ENCODE measurements at regions not wholly inside any gene's neighbourhood (a gene's known extent, or its start where the extent isn't known, plus 50 kb on each side); places are given as distances from the start of the nearest gene placed in this dataset.
"Not testable (repeated sequence)": the region's sequence is repeated elsewhere in the genome, so short reads cannot be mapped to it uniquely, and the experiment has no call there.

DNA sequence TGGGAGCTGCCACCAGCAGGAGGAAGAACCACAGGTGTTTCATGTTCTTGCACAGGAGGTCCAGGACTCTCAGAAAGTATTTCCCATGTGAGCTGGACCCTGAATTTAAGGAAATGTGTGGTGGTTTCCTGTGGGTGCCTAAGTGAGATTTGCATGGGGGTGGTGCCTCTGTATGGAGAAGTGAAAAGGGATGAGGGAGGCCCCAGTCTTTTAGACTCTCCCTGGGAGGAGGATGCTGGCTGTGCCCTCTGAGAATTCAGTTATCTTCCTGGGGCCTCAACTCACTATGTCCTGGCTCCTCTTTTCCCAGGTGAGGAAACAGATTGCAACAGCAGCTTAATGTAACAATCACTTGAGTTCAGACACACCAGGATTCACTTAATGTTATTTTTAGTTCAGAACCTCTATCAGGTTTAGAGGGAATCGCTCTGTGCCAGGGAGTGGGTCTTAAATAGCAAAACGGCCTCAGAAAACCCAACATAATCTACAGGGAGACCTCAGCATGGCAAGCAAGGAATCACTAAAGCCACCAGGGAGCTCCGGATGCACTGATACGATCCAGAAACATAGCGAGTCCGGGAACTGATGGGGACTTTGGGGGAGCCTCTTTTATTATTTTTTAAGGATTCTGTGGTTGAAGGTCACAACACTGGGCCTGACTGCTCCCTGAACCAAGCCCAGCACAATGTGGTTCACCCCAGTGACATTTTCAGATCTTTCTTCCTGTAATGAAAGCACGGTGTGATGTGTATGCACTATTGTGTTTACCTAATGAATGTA, 823.5 kb downstream of the TMEM121 start:
- not testable (repeated sequence) for DNase-seq

DNA sequence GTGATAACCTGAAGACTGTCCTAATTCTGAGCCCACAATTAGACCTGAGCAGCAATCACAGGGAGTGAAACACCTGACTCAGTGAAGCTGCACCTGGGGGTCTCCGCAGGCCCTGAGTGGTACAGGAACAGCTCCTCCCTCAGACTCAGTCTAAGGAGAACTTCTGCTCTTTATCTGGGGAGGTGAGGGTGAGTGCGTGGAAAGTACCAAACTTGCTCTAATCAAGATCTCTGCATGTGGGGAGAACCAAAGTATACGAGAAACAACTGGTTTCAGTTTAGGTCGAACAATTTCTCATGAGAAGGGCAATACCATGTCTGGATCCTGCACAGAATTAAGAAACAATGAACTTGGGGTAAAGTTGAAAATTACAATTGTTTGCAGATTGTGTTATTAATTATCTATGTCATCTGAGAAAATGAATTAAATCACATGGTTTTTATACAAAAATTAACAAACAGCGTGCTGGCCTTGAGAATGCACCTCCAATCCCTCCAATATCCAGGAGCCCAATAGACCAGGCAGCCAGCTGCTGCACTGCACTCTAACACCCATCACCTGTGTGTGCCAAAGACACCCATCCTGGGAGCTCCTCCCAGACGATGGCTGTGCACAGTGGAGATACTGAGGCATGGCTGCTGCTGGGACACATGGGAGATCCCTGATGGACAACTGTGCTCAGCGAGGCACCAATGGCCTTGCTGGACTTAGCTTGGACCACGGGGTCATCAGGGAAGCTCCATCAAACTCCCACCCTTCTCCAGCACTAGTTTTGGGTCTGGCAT, 828.8 kb downstream of the TMEM121 start:
- DNase-seq = not testable (repeated sequence)

- not testable (repeated sequence) for DNase-seq
These were observed 829.7 kb downstream of the TMEM121 start for GRCh38 chr14:106355881-106356642.

GRCh38 chr14:106356643-106356930, 830.2 kb downstream of the TMEM121 start:
- not testable (repeated sequence) for DNase-seq

DNA sequence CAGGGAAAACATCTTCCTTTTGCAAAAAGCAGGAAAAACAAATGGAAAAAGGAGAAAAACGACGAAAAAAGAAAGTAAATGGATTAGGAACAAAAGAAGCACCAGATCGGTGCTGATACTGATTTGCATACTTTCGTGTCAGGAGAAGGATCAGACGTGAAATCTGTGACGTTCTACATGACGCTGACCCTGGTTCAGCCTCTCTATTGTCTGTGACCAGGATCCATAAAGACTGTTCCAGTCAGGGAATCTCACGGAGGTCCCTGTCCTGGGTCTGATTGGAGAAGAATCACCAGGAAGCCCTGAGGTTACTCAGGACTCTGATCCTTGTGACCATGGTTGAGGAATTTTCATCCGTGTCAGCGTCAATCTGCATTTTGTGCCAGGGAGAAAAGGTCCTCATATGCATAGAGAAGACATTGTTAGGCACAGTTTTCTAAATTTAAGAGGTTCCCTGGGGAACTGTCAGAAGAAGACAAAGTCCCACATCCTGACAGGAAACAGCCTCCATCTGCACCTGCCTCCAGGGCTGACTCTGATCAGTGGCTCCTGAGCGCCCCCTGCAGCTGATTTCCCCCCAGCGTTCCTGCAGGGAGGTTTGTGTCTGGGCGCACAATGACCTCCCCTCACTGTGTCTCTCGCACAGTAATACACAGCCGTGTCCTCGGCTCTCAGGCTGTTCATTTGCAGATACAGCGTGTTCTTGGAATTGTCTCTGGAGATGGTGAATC, 832.9 kb downstream of the TMEM121 start:
- DNase-seq = not testable (repeated sequence)

- not testable (repeated sequence) for DNase-seq
These were observed 839.0 kb downstream of the TMEM121 start for GRCh38 chr14:106365371-106365770.

DNA sequence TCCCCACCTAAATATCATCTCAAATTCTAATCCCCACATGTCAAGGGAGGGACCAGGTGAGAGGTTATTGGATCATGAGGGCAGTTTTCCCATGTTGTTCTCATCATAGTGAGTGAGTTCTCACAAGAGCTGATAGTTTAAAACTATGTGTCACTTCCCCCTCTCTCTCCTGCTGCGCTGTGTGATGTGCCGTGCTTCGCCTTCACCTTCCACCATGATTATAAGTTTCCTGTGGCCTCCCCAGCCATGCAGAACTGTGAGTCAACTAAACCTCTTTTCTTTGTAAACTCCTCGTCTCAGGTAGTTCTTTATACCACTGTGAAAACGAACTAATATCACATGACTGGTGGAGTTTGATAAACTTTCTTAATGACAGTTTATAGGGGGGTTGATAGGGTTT, 839.5 kb downstream of the TMEM121 start:
- DNase-seq = not testable (repeated sequence)

DNA sequence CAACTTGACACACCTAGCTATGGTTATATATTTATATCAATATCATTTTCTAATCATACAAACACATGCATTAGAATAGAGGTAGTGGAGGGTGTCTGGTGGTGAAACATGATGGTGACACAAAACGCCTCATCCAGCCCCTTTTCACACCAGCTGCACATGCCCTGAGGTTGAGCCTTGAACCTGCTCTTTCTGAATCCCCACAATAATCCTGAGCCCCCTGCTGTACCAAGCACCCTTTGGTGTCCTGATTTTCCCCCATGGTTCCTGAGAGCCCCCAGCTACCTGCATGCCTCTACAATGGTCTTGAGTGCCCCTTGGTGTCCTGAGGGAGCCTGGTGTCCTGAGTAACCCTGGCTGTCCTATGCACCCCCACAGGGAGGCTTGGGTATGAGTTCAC, 840.6 kb downstream of the TMEM121 start:
- not testable (repeated sequence) for DNase-seq

GRCh38 chr14:106369456-106369855, 843.1 kb downstream of the TMEM121 start:
- not testable (repeated sequence) for DNase-seq

DNA sequence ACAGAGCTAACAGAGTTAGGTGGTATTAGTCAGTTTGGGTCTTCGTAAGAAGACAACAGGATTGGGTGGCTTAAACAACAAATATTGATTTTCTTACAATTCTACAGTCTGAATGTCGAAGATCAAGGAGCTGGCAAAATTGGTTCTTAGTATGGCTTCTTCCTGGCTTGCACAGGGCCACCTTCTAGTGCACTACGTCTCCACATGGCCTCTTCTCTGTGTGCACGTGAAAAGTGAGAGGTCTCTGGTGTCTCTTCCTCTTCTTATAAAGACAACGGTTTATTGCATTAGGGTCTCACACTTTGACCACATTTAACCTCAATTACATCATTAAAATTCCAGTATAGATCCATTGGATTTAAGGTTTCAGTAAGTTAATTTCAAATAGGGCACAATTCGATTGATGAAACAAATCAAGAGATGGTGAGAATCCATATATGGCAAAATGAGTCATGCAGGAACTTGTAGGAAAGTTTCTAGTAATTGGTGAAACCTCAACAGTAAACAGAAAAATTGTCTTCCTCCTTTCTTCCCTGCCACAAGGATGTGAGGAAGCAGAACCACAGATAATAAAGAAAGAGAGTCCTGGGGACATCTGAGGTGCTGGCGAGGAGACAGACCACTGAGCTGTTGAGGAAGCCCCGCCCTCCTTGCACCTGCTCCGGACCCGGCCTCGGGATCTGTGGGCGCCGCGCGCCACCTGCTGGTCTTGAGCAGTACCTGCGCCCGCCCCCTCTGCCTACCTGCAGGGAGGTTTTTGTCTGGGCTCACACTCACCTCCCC, 846.7 kb downstream of the TMEM121 start:
- peak; percentile 64 for DNase-seq

DNA sequence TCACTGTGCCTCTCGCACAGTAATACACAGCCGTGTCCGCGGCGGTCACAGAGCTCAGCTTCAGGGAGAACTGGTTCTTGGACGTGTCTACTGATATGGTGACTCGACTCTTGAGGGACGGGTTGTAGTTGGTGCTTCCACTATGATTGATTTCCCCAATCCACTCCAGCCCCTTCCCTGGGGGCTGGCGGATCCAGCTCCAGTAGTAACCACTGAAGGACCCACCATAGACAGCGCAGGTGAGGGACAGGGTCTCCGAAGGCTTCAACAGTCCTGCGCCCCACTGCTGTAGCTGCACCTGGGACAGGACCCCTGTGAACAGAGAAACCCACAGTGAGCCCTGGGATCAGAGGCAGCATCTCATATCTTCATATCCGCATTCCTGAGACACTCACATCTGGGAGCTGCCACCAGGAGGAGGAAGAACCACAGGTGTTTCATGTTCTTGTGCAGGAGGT, 847.3 kb downstream of the TMEM121 start:
- DNase-seq = not testable (repeated sequence)

DNA sequence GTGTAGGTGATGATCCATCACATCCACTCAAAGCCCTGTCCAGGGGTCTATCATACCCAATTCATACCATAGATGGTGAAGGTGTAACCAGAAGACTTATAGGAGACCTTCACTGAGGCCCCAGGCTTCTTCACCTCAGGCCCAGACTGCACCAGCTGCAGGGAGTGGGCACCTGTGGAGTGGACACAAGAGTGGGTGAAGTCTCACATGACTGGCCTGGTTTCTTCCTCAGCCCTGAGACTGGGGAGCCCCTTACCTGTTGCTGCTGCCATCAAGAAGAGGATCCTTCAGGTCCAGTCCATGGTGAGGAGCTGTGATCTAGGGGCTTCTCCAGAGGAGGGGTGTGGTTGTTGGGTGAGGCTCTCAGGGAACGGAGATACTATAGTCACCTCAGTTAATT, 851.0 kb downstream of the TMEM121 start:
- DNase-seq = no peak

DNA sequence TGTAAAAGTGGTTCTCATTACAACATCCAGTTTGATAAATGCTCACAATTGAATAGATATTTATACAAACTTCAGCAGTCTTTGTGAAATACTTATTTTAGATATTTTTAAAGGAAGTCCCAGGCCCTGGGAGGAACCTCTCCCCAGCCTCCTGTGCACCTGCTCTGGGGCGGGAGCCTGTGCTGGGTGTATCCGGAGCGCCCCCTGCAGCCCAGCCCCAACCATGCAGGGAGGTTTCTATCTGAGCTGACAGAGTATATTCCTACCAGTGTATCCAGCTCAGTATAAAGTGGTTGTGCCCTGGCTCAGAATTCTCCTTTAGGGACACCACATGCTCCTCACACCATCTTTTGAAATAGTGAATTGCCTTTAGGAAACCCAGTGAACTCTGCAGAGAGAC, 851.8 kb downstream of the TMEM121 start:
- DNase-seq = no peak

- DNase-seq = no peak
These were observed 854.4 kb downstream of the TMEM121 start for GRCh38 chr14:106380740-106381139.

DNA sequence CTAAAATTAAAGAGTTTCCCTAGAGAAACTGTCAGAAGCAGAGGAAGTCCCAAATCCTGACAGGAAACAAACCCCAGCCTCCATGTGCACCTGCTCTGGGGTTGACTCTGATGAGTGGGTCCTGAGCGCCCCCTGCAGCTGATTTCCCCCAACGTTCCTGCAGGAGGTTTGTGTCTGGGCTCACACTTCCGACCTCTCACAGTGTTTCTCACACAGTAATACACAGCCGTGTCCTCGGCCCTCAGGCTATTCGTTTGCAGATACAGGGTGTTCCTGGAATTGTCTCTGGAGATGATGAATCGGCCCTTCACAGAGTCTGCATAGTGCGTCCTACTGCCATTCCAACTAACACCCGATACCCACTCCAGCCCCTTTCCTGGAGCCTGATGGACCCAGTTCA, 862.8 kb downstream of the TMEM121 start:
- DNase-seq = not testable (repeated sequence)

GRCh38 chr14:106390401-106390800, 864.0 kb downstream of the TMEM121 start:
- DNase-seq = no peak

DNA sequence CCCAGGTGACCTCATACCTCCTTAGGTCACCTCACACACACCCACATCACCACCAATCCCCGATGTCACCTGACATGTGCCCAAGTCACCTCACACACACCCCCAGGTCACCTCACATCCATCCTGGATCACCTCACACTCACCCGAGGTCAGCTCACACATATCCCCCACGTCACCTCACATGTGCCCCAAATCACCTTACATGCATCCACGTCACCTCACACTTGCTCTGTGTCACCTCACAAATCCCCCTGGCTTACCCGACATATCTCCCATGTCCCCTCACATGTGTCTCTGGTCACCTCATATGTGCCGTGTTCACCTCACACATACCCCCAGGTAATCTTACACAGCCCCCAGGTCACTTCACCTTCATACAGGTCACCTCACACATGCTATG, 864.6 kb downstream of the TMEM121 start:
- DNase-seq = no peak

DNA sequence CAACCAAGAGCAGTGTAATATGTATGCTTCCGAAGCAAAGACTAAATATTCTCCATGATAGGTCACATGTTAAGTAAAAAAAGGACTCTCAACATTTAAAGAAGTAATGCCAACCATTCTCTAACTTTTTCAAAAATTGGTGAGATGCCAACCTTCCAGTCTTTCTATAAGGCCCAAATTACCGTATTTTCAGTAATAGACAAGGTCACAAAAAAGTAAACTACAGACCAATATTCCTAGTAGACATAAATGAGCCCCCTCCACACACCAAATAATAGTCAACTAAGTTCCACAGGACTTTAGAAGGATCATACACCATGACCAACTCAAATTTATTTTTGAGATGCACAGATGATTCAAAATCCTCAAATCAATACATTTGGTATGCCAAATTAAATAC, 867.4 kb downstream of the TMEM121 start:
- no peak for DNase-seq

GRCh38 chr14:106395456-106396050, 869.2 kb downstream of the TMEM121 start:
- DNase-seq = no peak

- no peak for DNase-seq
These were observed 870.6 kb downstream of the TMEM121 start for GRCh38 chr14:106396999-106397398.

GRCh38 chr14:106398931-106399331, 872.5 kb downstream of the TMEM121 start:
- DNase-seq = not testable (repeated sequence)
